ENCODE measurements at regions not wholly inside any gene's neighbourhood (a gene's known extent, or its start where the extent isn't known, plus 50 kb on each side); places are given as distances from the start of the nearest gene placed in this dataset.
"Not testable (repeated sequence)": the region's sequence is repeated elsewhere in the genome, so short reads cannot be mapped to it uniquely, and the experiment has no call there.

- DNase-seq: no peak
- intact Hi-C loops (cut with micrococcal nuclease): no loop called here
- ATAC-seq: no peak
These were observed 73.6 kb downstream of the CYLC2 start for GRCh38 chr9:103068753-103069152.

GRCh38 chr9:103078581-103078980, 83.4 kb downstream of the CYLC2 start:
- intact Hi-C loops (cut with micrococcal nuclease): no loop called here
- ATAC-seq (no peak), DNase-seq (no peak)

GRCh38 chr9:103082494-103082893, 87.4 kb downstream of the CYLC2 start:
- intact Hi-C loops (cut with micrococcal nuclease): no loop called here
- no peak for DNase-seq
- ATAC-seq: no peak

GRCh38 chr9:103089357-103089756, 94.2 kb downstream of the CYLC2 start:
- ATAC-seq (no peak), DNase-seq (no peak)
- intact Hi-C loops (cut with micrococcal nuclease): no loop called here

- ATAC-seq (no peak), DNase-seq (no peak)
- intact Hi-C loops (cut with micrococcal nuclease): no loop called here
These were observed 109.0 kb downstream of the CYLC2 start for GRCh38 chr9:103104101-103104500.

GRCh38 chr9:103116246-103116645, 121.1 kb downstream of the CYLC2 start:
- DNase-seq: no peak
- no peak for ATAC-seq
- intact Hi-C loops (cut with micrococcal nuclease): no loop called here

- DNase-seq: no peak
- no peak for ATAC-seq
- intact Hi-C loops (cut with micrococcal nuclease): no loop called here
These were observed 131.4 kb downstream of the CYLC2 start for GRCh38 chr9:103126494-103126893.

GRCh38 chr9:103139891-103140290, 144.8 kb downstream of the CYLC2 start:
- intact Hi-C loops (cut with micrococcal nuclease): no loop called here
- no peak for ATAC-seq
- DNase-seq: no peak

GRCh38 chr9:103152473-103152872, 157.3 kb downstream of the CYLC2 start:
- no peak for ATAC-seq
- intact Hi-C loops (cut with micrococcal nuclease): no loop called here
- DNase-seq: no peak

- intact Hi-C loops (cut with micrococcal nuclease): no loop called here
- ATAC-seq (no peak), DNase-seq (no peak)
These were observed 172.4 kb downstream of the CYLC2 start for GRCh38 chr9:103167530-103167929.

GRCh38 chr9:103168254-103168653, 173.1 kb downstream of the CYLC2 start:
- ATAC-seq: no peak

GRCh38 chr9:103169798-103170197, 174.7 kb downstream of the CYLC2 start:
- intact Hi-C loops (cut with micrococcal nuclease): no loop called here
- no peak for ATAC-seq
- no peak for DNase-seq

More at GRCh38 chr9:103168254-103168653, 173.1 kb downstream of the CYLC2 start:
- DNase-seq: no peak
- intact Hi-C loops (cut with micrococcal nuclease): no loop called here

- DNase-seq (peak; percentile 34), ATAC-seq (peak; percentile 45)
- intact Hi-C loops (cut with micrococcal nuclease): no loop called here
These were observed 188.6 kb downstream of the CYLC2 start for GRCh38 chr9:103183701-103184171.

GRCh38 chr9:103186959-103187358, 191.8 kb downstream of the CYLC2 start:
- DNase-seq (no peak), ATAC-seq (no peak)

GRCh38 chr9:103188781-103189350, 193.7 kb downstream of the CYLC2 start:
- intact Hi-C loops (cut with micrococcal nuclease): no loop called here
- ATAC-seq (peak; percentile 60), DNase-seq (no peak)

More at GRCh38 chr9:103186959-103187358, 191.8 kb downstream of the CYLC2 start:
- intact Hi-C loops (cut with micrococcal nuclease): no loop called here

- DNase-seq: no peak
- intact Hi-C loops (cut with micrococcal nuclease): no loop called here
These were observed 198.9 kb downstream of the CYLC2 start for GRCh38 chr9:103193992-103194391.

GRCh38 chr9:103203172-103203571, 208.0 kb downstream of the CYLC2 start:
- no peak for ATAC-seq
- no peak for DNase-seq
- intact Hi-C loops (cut with micrococcal nuclease): no loop called here

More at GRCh38 chr9:103193992-103194391, 198.9 kb downstream of the CYLC2 start:
- ATAC-seq: no peak

GRCh38 chr9:103205881-103206585, 210.9 kb downstream of the CYLC2 start:
- ATAC-seq; intact Hi-C loops (cut with micrococcal nuclease); DNase-seq: not testable (repeated sequence)

- intact Hi-C loops (cut with micrococcal nuclease): no loop called here
These were observed 215.5 kb downstream of the CYLC2 start for GRCh38 chr9:103210607-103211006.

GRCh38 chr9:103215197-103215596, 220.1 kb downstream of the CYLC2 start:
- intact Hi-C loops (cut with micrococcal nuclease): no loop called here
- DNase-seq (no peak), ATAC-seq (no peak)

More at GRCh38 chr9:103210607-103211006, 215.5 kb downstream of the CYLC2 start:
- no peak for DNase-seq
- no peak for ATAC-seq
